ENCODE measurements at regions not wholly inside any gene's neighbourhood (a gene's known extent, or its start where the extent isn't known, plus 50 kb on each side); places are given as distances from the start of the nearest gene placed in this dataset.
"Not testable (repeated sequence)": the region's sequence is repeated elsewhere in the genome, so short reads cannot be mapped to it uniquely, and the experiment has no call there.

DNA sequence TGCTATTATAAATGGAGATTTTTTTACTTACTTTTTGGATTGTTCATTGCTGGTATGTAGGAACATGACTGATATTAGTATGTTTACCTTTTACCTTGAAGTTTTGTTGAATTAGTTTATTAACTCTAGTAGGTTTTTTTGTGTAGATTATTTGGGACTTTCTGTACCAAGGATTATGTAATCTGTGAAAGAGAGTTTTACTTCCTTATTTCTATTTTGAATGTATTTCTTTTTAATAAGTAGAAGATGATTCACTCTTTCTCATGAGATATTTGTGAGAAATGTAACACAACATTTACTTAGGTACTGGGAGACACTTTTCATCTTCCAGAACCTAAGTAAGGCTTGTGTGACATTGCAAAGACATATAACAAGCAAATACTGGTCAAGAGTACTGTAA lies 473.9 kb upstream of the HS3ST5 start:
- Histone ChIP-seq H3K4me1 (no peaks in the 10 kb centered on the region), H3K36me3 (no peaks in the 10 kb centered on the region), H3K4me3 (no peak overlapping the region), H3K9me3 (peaks cover 0 to 4% (median 0%) of the 10 kb centered on the region in 8 donors), H3K27ac (no peak overlapping the region), H3K27me3 (replicated peaks in 1 of 7) (no peaks in the 10 kb centered on the region)
- DNase-seq = no peak
- intact Hi-C loops (cut with DNase I; ENCODE audit: low total_unique reads) = no loop called here
- no peak for TF ChIP-seq POLR2AphosphoS5 (IDR thresholded peaks at IDR 0.05)
- no peak for TF ChIP-seq POLR2A (IDR thresholded peaks at IDR 0.05)
- TF ChIP-seq, protein P1, sequence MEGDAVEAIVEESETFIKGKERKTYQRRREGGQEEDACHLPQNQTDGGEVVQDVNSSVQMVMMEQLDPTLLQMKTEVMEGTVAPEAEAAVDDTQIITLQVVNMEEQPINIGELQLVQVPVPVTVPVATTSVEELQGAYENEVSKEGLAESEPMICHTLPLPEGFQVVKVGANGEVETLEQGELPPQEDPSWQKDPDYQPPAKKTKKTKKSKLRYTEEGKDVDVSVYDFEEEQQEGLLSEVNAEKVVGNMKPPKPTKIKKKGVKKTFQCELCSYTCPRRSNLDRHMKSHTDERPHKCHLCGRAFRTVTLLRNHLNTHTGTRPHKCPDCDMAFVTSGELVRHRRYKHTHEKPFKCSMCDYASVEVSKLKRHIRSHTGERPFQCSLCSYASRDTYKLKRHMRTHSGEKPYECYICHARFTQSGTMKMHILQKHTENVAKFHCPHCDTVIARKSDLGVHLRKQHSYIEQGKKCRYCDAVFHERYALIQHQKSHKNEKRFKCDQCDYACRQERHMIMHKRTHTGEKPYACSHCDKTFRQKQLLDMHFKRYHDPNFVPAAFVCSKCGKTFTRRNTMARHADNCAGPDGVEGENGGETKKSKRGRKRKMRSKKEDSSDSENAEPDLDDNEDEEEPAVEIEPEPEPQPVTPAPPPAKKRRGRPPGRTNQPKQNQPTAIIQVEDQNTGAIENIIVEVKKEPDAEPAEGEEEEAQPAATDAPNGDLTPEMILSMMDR (IDR thresholded peaks at IDR 0.05 in 8 of 11, conservative IDR thresholded peaks at IDR 0.05 in 3 of 11) = no peak

DNA sequence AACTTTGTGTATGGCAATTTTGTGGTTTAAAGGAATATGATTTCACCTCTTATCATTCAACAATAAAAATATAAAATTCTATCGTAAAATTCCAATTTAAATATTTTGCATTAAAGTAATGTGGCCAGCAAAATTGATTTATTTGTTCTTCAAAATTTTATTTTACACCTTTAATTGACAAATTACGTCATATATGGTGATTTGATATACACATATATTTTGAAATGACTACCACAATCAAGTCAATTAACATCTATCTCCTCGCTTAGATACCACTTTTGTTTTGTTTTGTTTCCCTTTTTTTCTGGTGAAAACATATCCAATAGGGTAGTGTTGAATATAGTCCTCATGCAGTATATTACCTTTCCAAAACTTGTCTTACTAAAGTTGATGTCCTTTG lies 467.6 kb upstream of the HS3ST5 start:
- 80 to 91% (median 85%) methylated on average over 3 of the region's 3 CpGs for whole genome bisulfite sequencing, 5 donors
- Histone ChIP-seq H3K9me3 (peaks cover 0 to 11% (median 3%) of the 10 kb centered on the region in 8 donors), H3K27me3 (replicated peaks in 1 of 7) (no peaks in the 10 kb centered on the region), H3K4me3 (no peak overlapping the region), H3K4me1 (no peaks in the 10 kb centered on the region), H3K27ac (no peak overlapping the region), H3K36me3 (no peaks in the 10 kb centered on the region)
- intact Hi-C loops (cut with DNase I; ENCODE audit: low total_unique reads) = no loop called here
- no peak for DNase-seq
- TF ChIP-seq, protein P1 (IDR thresholded peaks at IDR 0.05 in 8 of 11, conservative IDR thresholded peaks at IDR 0.05 in 3 of 11) = no peak
- TF ChIP-seq POLR2A (IDR thresholded peaks at IDR 0.05) = no peak
- no peak for TF ChIP-seq POLR2AphosphoS5 (IDR thresholded peaks at IDR 0.05)

DNA sequence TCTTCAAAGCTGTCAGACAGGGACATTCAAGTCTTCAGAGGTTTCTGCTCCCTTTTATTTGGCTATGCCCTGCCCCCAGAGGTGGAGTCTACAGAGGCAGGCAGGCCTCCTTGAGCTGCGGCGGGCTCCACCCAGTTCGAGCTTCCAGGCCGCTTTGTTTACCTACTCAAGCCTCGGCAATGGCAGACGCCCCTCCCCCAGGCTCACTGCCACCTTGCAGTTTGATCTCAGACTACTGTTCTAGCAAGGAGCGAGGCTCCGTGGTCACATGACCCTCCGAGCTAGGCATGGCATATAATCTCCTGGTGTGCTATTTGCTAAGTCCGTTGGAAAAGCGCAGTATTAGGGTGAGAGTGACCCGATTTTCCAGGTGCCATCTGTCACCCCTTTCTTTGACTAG lies 462.6 kb upstream of the HS3ST5 start:
- H3K36me3 ChIP-seq; H3K27ac ChIP-seq; DNase-seq; H3K4me1 ChIP-seq; H3K27me3 ChIP-seq (replicated peaks in 1 of 7); H3K4me3 ChIP-seq; intact Hi-C loops (cut with DNase I; ENCODE audit: low total_unique reads): not testable (repeated sequence)
- 85 to 95% (median 92%) methylated on average over 11 to 12 of the region's 12 CpGs for WGBS, 5 donors
- H3K9me3 ChIP-seq = peaks cover 0 to 15% (median 6%) of the 10 kb centered on the region in 8 donors

DNA sequence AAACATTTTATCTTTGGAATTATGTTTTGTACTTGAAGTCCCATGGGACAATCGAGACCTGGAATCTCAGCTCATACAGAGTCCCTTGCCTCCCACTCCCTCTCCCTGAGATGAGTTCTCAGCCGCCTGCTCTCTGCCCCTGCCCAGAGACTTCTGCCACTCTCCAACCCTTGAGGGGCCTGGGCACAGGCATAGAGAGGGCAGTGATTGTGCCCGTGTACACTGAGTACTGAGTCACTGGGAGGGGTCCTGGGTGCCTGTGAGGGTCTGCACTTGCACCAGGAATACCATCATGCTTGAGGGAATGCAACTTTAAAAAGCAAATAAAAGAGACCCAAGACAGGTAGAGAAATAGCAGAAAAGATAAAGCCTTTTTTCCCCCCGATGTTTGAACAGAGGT lies 453.8 kb upstream of the HS3ST5 start:
- 71 to 83% (median 82%) methylated on average over 4 of the region's 4 CpGs for WGBS, 5 donors
- no peaks in the 10 kb centered on the region for H3K4me1 ChIP-seq
- H3K27me3 ChIP-seq (replicated peaks in 1 of 7) = no peaks in the 10 kb centered on the region
- no peaks in the 10 kb centered on the region for H3K36me3 ChIP-seq
- no peak for DNase-seq
- H3K4me3 ChIP-seq = no peak overlapping the region
- no peaks in the 10 kb centered on the region for H3K9me3 ChIP-seq
- no peak overlapping the region for H3K27ac ChIP-seq
- intact Hi-C loops (cut with DNase I; ENCODE audit: low total_unique reads) = no loop called here
- TF ChIP-seq, protein P1 (IDR thresholded peaks at IDR 0.05 in 8 of 11, conservative IDR thresholded peaks at IDR 0.05 in 3 of 11) = no peak
- no peak for TF ChIP-seq POLR2A (IDR thresholded peaks at IDR 0.05)
- TF ChIP-seq POLR2AphosphoS5 (IDR thresholded peaks at IDR 0.05) = no peak

DNA sequence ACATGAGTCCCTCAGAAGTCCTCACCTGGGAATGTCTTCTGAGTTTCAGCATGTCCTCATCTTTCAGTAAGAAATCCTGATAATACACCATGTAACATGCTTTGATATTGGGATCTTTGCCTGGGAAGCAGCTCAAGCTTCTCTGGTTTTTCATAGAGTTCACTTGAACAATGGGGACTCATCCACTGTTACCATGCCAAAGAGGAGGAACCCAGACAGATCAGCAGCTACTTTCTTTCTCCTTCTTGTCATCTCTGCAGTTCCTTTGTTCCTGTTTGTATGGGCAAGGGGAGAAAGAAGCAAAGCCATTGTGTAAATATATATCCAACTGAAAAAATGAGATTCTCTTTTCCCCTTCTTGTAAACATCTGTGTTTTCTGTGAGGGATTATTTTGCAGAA lies 450.6 kb upstream of the HS3ST5 start:
- DNase-seq = no peak
- H3K4me1 ChIP-seq = no peaks in the 10 kb centered on the region
- TF ChIP-seq POLR2A (IDR thresholded peaks at IDR 0.05) = no peak
- TF ChIP-seq POLR2AphosphoS5 (IDR thresholded peaks at IDR 0.05) = no peak
- TF ChIP-seq, protein P1 (IDR thresholded peaks at IDR 0.05 in 8 of 11, conservative IDR thresholded peaks at IDR 0.05 in 3 of 11) = no peak
- no peaks in the 10 kb centered on the region for H3K9me3 ChIP-seq
- no peak overlapping the region for H3K27ac ChIP-seq
- no peak overlapping the region for H3K4me3 ChIP-seq
- H3K36me3 ChIP-seq = no peaks in the 10 kb centered on the region
- no peaks in the 10 kb centered on the region for H3K27me3 ChIP-seq (replicated peaks in 1 of 7)
- intact Hi-C loops (cut with DNase I; ENCODE audit: low total_unique reads) = no loop called here
